HG02759 (cell line): ENCODE measurements at regions not wholly inside any gene's neighbourhood (a gene's known extent, or its start where the extent isn't known, plus 50 kb on each side); places are given as distances from the start of the nearest gene placed in this dataset.
A peak's percentile ranks its signal among the peaks of the same experiment; 100 is the strongest.
"Not testable (repeated sequence)": the region's sequence is repeated elsewhere in the genome, so short reads cannot be mapped to it uniquely, and the experiment has no call there.

ENCODE experiments used
- ATAC-seq: cut with Tn5 transposase; IDR thresholded peaks from one replicate; pipeline ENCODE4 v1.9.1; 2021; ENCODE audit warnings: mild to moderate bottlenecking, moderate library complexity; ENCODE audit not compliant: unreplicated experiment

- ATAC-seq, result peak; percentile 30
Measured at GRCh38 chr4:49153011-49153410, 166.9 kb downstream of the CWH43 start.

GRCh38 chr4:49154308-49155103 lies 168.4 kb downstream of the CWH43 start:
- ATAC-seq, result peak; percentile 69

GRCh38 chr4:49155270-49155669 lies 169.2 kb downstream of the CWH43 start:
- not testable (repeated sequence) for ATAC-seq

GRCh38 chr4:49156309-49156708 lies 170.2 kb downstream of the CWH43 start:
- ATAC-seq, result not testable (repeated sequence)

DNA sequence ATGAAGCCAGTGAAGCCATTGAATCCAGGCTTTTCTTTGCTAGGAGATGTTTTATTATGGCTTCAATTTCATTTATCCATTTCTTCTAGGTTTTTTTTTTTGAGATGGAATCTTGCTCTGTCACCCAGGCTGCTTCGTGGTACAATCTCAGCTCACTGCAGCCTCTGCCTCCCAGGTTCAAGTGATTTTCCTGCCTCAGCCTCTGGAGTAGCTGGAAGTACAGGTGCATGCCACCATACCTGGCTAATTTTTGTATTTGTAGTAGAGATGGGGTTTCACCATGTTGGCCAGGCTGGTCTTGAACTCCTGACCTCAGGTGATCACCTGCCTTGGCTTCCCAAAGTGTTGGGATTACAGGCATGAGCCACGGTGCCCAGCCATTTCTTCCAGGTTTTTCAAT lies 171.6 kb downstream of the CWH43 start:
- not testable (repeated sequence) for ATAC-seq

DNA sequence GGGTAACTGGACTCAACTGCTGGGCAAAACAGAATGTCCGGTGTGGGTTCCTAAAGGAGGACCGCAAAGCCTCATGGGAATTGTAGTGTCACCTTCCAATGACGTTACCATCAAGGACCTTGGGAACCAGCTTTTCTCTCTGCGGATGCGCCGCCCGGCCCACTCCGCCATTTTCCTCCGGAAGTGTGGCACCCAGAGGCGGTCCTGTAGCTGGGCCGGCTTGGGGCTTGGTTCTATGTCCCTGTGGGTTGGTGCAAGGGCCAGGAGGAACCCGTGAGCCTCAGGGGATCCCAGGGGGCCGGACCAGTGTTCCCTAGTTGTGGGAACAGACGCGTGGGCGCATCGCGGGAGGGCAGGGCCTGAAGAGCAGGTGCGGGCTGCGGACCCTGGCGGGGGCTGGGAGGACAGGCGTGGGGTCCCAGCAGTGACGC lies 175.1 kb downstream of the CWH43 start:
- not testable (repeated sequence) for ATAC-seq

- ATAC-seq, result not testable (repeated sequence)
Measured at GRCh38 chr4:49164916-49165315, 178.8 kb downstream of the CWH43 start.

DNA sequence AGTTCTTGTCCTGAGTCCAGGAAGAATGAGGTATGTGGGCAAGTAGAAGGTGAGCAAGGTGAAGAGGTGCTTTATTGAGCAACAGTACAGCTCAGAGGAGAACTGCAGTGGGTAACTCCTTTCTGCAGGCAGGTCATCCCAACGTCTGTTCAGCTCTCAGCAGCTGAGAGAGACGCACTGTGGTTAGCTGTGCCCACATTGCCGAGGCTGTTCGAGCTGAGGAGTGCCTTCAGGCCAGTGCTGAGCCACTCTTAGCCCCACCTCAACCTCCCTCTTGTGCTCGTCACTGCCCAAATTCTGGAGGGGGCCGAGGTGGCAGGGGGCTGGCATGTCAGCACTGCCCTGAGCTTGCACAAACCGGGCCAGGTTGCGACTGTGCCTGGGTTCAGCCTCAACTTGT lies 191.8 kb downstream of the CWH43 start:
- not testable (repeated sequence) for ATAC-seq

DNA sequence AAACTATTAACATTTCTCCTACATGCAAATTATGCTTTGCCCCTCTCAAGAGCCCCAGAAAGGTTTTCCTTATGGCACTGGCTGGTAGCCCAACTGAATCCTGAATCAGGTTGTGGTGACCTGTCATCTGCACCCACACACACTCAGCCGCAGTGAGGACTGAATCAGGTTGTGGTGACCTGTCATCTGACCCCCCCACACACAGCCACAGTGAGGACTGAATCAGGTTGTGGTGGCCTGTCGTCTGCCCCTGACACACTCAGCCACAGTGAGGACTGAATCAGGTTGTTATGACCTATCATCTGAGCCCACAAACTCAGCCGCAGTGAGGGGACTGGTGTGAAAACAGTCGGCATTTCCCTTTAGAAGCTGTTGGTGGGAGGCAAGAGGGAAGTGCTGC lies 195.0 kb downstream of the CWH43 start:
- not testable (repeated sequence) for ATAC-seq

DNA sequence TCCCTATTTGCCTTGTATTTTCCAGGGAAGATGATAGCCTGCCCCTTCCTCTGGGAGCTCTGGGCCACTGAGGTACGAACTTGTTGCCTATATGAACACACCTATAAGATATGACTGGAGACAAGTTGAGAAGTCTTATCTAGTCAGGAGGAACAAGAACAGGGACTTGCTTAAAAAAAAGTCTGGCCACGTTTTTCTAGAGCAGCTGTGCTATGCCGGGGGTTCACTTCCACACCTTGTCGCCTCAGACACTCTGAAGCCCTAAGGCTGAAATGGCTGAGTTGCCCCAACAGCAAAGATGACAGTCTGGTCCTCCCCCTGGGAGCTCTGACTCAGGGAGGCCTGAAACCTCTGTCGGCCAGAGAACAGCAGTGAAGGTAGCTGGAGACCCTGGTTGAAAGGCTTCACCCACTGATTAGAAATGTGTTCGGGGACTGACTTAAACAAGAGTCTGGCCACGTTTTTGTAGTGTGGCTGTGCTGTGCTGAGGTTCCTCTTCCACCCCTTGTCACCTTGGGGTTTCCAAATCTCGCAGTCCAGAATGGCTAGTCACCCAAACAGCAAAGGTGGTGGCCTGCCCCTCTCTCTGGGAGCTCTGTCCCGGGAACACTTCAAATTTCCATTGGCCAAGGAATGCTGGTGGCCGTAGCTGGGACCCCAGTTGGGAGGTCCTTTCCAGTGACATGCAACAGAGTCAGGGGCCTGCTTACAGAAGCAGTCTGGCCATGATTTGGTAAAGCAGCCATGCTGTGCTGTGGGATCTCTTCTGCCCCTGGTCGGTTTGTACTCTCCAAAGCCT lies 225.5 kb downstream of the CWH43 start:
- ATAC-seq, result not testable (repeated sequence)

DNA sequence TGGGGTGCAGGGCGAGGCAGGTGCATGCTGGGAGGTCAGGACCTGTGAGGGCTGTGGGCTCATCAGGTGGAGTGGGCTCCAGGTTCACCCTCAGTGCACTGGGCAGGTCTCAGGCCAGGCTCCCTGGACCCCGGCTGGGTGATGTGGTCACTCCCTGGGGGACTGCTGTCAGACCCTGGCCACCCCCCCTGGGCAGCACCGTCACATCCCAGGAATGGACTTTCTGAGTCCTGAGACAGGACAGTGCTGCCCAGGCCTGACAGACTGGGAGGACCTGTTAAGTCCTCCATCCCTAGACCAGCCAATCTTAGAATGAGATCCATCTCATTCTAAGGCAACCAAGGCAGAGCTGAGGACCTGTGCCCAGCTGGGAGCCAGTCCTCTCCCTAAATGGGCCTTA lies 227.2 kb downstream of the CWH43 start:
- ATAC-seq, result not testable (repeated sequence)

- ATAC-seq, result not testable (repeated sequence)
Measured at GRCh38 chr4:49213750-49214149, 227.7 kb downstream of the CWH43 start.

GRCh38 chr4:49214453-49215081 lies 228.5 kb downstream of the CWH43 start:
- ATAC-seq, result not testable (repeated sequence)

GRCh38 chr4:49215082-49215479 lies 229.0 kb downstream of the CWH43 start:
- not testable (repeated sequence) for ATAC-seq

GRCh38 chr4:49216606-49217005 lies 230.5 kb downstream of the CWH43 start:
- not testable (repeated sequence) for ATAC-seq

- no peak for ATAC-seq
Measured at GRCh38 chr4:49217492-49217891, 231.4 kb downstream of the CWH43 start.

DNA sequence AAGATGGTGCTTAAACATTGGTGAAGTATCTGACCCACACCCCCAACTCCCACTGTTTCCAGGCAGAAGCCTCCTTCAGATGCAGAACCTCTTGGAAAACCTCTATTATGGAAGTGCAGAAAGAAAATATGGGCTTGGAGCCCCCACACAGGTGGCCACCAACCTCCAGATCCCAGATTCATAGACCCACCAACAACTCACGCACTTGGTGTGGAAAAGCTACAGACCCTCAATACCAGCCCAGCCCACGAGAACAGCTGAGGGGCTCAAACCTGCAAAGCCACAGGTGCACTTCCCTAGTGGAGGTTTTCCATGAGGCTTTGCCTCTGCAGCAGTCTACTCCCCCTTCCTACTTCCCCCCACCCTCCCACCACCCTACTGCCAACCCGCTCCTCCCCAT lies 232.0 kb downstream of the CWH43 start:
- not testable (repeated sequence) for ATAC-seq

DNA sequence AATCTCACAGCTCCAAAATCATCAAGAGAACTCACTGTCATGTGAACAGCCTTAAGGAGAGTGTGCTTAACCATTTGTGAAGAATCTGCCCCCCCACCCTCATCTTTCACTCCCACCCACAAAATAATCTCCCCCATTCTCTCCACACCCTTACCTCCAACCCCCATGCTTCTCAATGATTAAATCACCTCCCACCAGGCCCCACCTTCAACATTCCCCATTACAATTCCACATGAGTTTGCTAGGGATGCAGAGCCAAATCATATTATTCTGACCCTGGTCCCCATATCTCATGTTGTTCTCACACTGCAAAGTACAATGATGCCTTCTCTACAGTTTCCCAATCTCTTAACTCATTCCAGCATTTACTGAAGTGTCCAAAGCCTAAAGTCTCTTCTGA lies 232.9 kb downstream of the CWH43 start:
- not testable (repeated sequence) for ATAC-seq

DNA sequence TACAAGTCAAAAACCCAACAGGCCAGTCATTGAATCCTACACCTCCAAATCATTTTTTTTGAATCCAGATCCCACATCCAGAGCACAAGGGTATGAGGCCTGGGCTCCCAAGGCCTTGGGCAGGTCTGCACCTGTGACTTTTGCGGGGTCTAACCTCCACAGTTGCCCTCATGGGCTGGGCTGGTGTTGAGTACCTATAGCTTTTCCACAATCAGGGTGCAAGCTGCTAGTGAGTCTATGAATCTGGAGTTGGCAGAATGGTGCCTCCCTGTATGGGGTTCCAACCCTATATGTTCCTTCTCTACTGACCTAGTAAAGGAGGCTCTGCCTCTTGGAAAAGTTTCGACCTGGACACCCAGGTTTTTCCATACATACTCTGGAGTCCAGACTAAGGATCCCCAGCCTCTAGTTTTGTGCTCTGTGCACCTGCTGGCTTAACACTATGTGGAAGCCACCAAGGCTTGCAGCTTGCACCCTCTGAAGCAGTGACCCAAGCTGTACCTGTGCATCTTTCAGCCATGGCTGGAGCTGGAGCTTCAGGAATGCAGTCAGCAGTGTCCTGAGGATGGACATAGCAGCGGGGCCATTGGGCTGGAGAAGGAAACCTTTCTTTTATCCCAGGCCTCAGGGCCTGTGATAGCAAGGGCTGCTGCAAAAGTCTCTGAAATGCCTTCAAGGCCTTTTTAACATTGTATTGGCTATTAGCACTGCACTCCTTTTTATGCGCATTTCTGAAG lies 233.6 kb downstream of the CWH43 start:
- ATAC-seq, result not testable (repeated sequence)

DNA sequence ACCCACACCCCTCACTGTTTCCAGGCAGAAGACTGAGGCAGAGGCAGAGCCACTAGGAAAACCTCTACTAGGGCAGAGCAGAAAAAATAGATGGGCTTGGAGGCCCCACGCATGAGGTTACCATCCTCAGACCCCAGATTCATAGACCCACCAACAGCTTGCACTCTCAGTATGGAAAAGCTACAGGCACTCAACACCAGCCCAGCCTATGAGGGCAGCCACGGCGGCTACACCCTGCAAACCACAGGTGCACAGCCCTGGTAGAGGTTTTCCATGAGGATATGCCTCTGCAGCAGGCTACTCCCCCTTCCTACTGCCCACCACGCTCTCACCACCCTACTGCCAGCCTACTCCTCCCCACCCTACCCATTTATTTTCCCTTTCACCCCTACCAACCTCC lies 235.1 kb downstream of the CWH43 start:
- ATAC-seq, result no peak

DNA sequence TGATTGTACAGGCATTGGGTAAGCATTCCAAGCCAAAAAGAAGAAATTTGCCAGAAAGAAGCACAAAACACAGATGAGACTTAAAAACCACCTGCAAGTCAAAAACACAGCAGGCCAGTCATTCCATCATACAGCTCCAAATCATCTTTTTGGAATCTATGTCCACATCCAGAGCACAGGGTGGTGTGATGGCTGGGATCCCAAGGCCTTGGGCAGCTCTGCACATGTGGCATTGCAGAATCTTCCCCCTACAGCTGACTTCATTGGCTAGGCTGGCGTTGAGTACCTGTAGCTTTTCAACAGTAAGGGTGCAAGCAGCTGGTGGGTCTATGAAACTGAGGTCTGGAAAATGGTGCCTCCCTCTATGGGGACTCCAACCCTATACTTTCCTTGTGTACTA lies 236.7 kb downstream of the CWH43 start:
- ATAC-seq, result not testable (repeated sequence)
